ENCODE measurements at regions not wholly inside any gene's neighbourhood (a gene's known extent, or its start where the extent isn't known, plus 50 kb on each side); places are given as distances from the start of the nearest gene placed in this dataset.

DNA sequence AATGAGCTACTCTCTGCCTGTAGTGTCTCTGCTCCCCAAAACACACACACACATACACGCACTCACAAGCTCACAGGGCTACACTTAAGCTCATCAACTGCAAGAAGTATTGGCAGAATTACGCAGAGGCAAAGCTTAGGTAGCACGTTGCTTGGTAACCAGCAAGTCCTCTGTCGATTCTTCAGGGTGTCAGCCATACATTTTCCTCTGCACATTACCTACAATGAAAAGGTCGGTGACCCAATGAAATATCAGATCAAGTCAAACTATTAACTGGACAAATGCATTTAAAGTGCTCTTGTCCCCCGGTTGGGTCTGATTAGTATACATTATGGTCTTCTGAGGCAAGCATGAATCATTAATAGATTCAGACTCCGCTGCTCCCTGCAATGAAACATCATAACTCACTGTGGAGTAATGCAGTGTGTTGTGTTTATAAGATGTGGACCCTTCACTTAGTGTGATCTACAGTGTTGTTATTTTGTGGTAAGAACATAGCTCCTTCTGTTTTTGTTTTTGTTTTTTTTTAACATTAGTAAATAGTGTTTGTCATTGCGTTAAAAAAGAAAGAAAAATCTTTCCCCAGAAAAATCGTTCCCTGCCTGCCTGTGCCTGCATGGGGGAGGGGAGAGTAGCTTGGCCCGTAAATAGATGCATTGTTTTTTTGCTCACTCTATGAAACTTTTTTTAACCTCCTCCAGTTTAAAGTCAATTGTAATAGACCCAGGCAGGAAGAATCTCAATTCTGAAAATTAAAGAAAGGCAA, 325.5 kb downstream of the SFMBT2 start:
- no peak overlapping the region for H3K4me3 ChIP-seq (ENCODE audit: low read depth, low read length)

DNA sequence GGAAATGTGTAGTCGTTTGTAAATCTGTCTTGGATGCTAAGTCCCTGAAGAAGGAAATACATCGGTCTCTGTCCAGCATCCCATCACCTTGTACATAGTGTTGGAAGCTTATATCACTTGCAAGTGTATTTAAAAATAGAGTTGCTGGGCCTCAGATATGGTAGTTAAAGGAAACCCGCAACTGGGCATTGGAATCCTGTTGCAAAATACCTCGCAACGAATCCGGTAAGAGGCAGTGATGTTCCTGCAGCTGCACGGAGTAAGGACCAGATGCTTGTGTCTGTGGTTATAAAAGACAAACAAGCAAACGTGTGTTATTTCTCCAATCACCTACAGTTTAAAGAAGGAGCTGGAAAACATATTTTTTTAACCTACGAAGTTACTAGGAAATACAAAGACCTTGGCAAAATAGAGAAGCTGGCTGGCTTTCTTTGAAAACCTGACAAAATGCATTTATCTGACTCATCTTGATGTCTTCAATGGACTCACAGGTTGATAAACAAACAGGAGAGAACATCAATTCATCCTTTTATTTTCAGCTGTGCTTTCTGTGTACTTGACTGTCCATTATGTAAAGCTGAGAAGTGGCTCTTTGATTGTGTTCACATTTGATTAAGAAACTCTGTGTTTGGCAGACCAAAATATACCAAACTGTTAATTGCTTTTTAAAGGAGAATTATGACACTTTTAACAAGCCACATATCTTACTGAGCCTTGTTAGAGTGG, 326.4 kb downstream of the SFMBT2 start:
- no peak overlapping the region for H3K4me3 ChIP-seq (ENCODE audit: low read depth, low read length)
- TF ChIP-seq, protein P1, sequence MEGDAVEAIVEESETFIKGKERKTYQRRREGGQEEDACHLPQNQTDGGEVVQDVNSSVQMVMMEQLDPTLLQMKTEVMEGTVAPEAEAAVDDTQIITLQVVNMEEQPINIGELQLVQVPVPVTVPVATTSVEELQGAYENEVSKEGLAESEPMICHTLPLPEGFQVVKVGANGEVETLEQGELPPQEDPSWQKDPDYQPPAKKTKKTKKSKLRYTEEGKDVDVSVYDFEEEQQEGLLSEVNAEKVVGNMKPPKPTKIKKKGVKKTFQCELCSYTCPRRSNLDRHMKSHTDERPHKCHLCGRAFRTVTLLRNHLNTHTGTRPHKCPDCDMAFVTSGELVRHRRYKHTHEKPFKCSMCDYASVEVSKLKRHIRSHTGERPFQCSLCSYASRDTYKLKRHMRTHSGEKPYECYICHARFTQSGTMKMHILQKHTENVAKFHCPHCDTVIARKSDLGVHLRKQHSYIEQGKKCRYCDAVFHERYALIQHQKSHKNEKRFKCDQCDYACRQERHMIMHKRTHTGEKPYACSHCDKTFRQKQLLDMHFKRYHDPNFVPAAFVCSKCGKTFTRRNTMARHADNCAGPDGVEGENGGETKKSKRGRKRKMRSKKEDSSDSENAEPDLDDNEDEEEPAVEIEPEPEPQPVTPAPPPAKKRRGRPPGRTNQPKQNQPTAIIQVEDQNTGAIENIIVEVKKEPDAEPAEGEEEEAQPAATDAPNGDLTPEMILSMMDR (IDR thresholded peaks at IDR 0.05; ENCODE audit: borderline replicate concordance, insufficient read depth, low read depth, low read length), result no peak

More for the DNA sequence above, 325.5 kb downstream of the SFMBT2 start:
- TF ChIP-seq, protein P1 (IDR thresholded peaks at IDR 0.05; ENCODE audit: borderline replicate concordance, insufficient read depth, low read depth, low read length), result no peak

DNA sequence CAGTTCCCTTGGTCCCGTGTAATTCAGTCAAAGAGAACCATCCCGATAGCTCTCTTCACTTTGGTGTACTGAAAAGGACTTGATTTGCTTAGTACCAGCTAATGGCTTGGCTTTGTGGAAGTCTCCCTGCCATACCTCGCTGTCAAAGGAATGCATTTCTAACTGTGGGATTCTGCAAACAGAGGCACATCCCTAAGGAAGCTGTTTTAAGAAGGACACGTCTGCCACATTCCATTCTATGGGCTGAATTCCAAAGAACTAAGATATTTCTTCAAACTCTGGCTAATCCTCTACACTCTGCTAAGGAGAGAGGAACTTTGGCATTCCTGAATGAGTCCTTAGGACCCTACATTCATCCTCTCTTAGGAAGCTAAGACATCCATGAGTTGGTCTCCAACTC, 327.9 kb downstream of the SFMBT2 start:
- TF ChIP-seq, protein P1 (IDR thresholded peaks at IDR 0.05; ENCODE audit: borderline replicate concordance, insufficient read depth, low read depth, low read length), result no peak
- H3K4me3 ChIP-seq (ENCODE audit: low read depth, low read length), result no peak overlapping the region

DNA sequence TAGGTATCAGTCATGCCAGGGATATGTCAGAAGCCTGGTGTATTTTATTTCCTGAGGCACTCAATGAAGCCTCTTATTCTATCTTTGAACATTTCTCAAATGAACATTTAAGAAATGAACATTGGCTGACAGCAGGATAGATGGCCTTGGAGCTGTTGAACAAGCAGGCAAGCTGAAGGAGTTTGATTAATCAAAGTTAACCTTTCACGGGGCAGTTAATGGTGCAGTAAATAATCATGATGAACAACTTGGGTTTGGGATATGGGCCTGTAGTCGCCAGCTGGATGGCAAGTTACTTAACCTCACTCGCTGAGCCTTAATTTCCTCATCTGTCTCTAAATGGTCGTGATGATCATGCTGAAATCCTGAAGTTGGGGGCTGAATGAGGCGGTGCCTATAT, 333.0 kb downstream of the SFMBT2 start:
- H3K4me3 ChIP-seq (ENCODE audit: low read depth, low read length), result no peak overlapping the region
- TF ChIP-seq, protein P1 (IDR thresholded peaks at IDR 0.05; ENCODE audit: borderline replicate concordance, insufficient read depth, low read depth, low read length), result no peak

DNA sequence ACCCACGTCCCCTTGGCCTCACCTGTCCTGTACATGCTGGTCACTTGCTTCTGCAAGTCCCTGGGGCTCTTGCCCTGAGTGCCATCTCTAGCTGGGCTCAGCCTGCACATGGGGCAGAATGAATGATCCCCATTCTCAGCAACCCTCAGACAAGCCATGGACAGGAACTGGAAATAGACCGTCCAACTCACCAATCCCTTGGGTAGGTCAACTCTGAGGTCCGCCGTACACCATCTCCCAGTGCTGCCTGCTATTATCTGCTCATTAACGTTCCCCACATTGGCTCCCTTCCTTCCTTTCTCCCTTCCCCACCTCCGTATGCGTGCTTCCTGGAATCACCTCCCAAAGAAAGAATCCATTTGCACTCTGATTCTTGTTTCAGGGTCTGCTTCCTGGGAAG, 335.0 kb downstream of the SFMBT2 start:
- TF ChIP-seq, protein P1 (IDR thresholded peaks at IDR 0.05; ENCODE audit: borderline replicate concordance, insufficient read depth, low read depth, low read length), result no peak
- no peak overlapping the region for H3K4me3 ChIP-seq (ENCODE audit: low read depth, low read length)

DNA sequence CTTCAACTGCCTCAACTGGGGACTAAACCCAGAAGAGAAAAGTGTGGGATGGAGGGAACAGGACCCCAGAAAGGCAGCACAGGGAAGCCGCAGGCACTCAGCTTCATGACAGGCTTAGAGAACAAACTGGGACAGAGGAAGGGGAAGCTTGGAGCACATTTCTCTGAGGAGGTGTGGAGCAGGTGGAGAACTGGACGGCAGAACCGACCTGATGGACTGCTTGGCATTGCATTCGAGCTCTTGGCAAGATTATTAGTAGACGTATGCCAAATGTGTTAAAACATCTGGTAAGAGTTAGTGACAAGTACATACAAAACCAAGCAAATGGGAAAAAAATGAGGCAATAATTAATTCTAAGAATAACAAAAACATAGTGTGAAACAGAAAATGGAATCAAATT, 335.7 kb downstream of the SFMBT2 start:
- H3K4me3 ChIP-seq (ENCODE audit: low read depth, low read length), result no peak overlapping the region
- TF ChIP-seq, protein P1 (IDR thresholded peaks at IDR 0.05; ENCODE audit: borderline replicate concordance, insufficient read depth, low read depth, low read length), result no peak

DNA sequence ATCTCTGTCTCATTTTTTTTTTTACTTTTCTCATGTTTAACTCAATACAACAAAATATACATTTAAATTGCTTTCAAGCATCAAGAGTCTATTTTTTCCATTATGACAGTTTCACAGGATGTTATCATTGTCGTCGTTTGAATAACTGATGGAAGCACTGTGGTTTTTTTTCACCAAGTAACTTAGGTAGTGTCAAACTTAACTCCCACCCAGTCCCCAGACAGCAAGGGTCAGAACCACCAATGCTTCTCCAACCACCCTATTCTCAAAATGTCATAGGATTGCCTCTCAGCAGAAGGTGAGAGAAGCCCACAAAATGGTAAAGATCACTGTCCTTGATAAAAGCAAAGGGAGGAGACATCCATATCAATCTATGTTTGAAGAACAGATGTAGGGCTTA, 339.4 kb downstream of the SFMBT2 start:
- TF ChIP-seq, protein P1 (IDR thresholded peaks at IDR 0.05; ENCODE audit: borderline replicate concordance, insufficient read depth, low read depth, low read length), result no peak
- H3K4me3 ChIP-seq (ENCODE audit: low read depth, low read length), result no peak overlapping the region

Data from GM12875 (cell line).